Common myeloid progenitor, CD34-positive (primary cell): ENCODE measurements at regions not wholly inside any gene's neighbourhood (a gene's known extent, or its start where the extent isn't known, plus 50 kb on each side); places are given as distances from the start of the nearest gene placed in this dataset.
A peak's percentile ranks its signal among the peaks of the same experiment; 100 is the strongest.

Experiments used
- CTCF ChIA-PET: fragments of 350-600 bp; sonication (Branson Sonifier 250); formaldehyde crosslinking; loops from one replicate; lab custom pipeline; 2021; ENCODE audit warnings: antibody characterized with exemption; lab: Charles Lee
- POLR2A ChIA-PET: fragments of 350-600 bp; sonication (Branson Sonifier 250); formaldehyde crosslinking; loops from one replicate; lab custom pipeline; 2021; ENCODE audit warnings: antibody characterized with exemption; lab: Charles Lee
- DNase-seq, 3 donors: peaks; one replicate each; pipeline versions ENCODE4 v3.0.0 to v3.0.0-alpha.2; 2013
- H3K27ac ChIP-seq, 2 experiments: 1 replicate in 1 of 2; 2 replicates in 1 of 2; pipeline ENCODE4 v1.7.0; 2013; ENCODE audit warnings: inconsistent platforms in 2 of 2, low read length in 2 of 2, mild to moderate bottlenecking in 2 of 2, low read depth in 1 of 2, moderate library complexity in 1 of 2; ENCODE audit not compliant: severe bottlenecking in 2 of 2, insufficient read depth in 1 of 2, poor library complexity in 1 of 2
- H3K27me3 ChIP-seq, 5 experiments: replicated peaks in 2 of 5; 1 replicate in 3 of 5; 2 replicates in 2 of 5; pipeline versions ENCODE4 v1.6.1 to v1.7.0; 2013; ENCODE audit warnings: low read length in 4 of 5, mild to moderate bottlenecking in 2 of 5, moderate library complexity in 2 of 5, inconsistent platforms in 1 of 5; ENCODE audit not compliant: insufficient read depth in 5 of 5, control insufficient read depth in 4 of 5
- H3K36me3 ChIP-seq, 4 experiments: 1 replicate in 2 of 4; 2 replicates in 2 of 4; pipeline versions ENCODE4 v1.6.1 to v1.7.0; 2013; ENCODE audit warnings: low read length in 3 of 4, control low read depth in 1 of 4, mild to moderate bottlenecking in 1 of 4; ENCODE audit not compliant: control insufficient read depth in 4 of 4, insufficient read depth in 4 of 4
- H3K4me1 ChIP-seq, 4 experiments: 1 replicate in 3 of 4; 2 replicates in 1 of 4; pipeline versions ENCODE4 v1.6.1 to v1.7.1; 2013; ENCODE audit warnings: low read length in 3 of 4, mild to moderate bottlenecking in 3 of 4, control low read depth in 1 of 4, inconsistent platforms in 1 of 4, moderate library complexity in 1 of 4; ENCODE audit not compliant: control insufficient read depth in 4 of 4, insufficient read depth in 4 of 4; ENCODE audit errors: control extremely low read depth in 1 of 4
- H3K4me3 ChIP-seq, 7 experiments: 1 replicate in 4 of 7; 2 replicates in 3 of 7; pipeline versions ENCODE4 v1.5.1 to v1.7.0; 2013; ENCODE audit warnings: mild to moderate bottlenecking in 7 of 7, low read length in 6 of 7, moderate library complexity in 6 of 7, inconsistent platforms in 2 of 7, low read depth in 2 of 7, control low read depth in 1 of 7; ENCODE audit not compliant: insufficient read depth in 4 of 7, control insufficient read depth in 1 of 7; ENCODE audit errors: extremely low read depth in 1 of 7
- H3K9me3 ChIP-seq, 5 experiments: 1 replicate in 4 of 5; 2 replicates in 1 of 5; pipeline versions ENCODE4 v1.6.1 to v1.7.1; 2013; ENCODE audit warnings: low read length in 4 of 5, mild to moderate bottlenecking in 2 of 5, inconsistent platforms in 1 of 5, low read depth in 1 of 5, moderate library complexity in 1 of 5; ENCODE audit not compliant: control insufficient read depth in 4 of 5, insufficient read depth in 2 of 5; ENCODE audit errors: control extremely low read depth in 1 of 5
- WGBS: methylation state at CpG from one replicate; pipeline ENCODE4 v1.1.5; 2013; ENCODE audit not compliant: insufficient coverage; 5-methylcytosine and 5-hydroxymethylcytosine counted together

DNA sequence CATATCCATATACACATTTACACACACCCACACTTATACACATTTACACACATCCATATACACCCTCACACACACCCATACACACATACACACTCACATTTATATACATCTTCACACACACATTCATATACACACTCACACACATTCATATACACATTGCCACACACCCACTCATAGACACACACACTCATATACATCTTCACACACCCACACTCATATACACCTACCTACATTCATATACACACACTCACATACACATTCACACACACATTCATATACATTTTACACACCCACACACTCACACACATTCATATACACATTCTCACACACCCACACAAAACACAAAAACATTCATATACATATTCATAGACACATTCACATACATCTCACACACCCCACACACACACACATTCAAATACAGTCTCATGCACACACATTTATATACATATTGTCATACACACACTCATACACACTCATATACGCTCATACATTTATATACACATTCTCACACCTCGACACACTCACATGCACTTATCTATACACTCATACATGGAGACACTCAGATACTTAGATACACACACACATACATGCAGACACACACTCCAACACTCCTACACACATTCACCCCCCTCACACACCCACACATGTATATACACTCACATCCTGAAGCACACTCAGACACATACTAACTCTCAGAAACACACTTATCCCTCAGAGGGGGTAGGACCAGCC is 82.1 kb downstream of the MRPL14 start:
- DNase-seq = no peak
- 95% methylated on average over 2 of the region's 2 CpGs for WGBS
- no peak overlapping the region for H3K27ac ChIP-seq

DNA sequence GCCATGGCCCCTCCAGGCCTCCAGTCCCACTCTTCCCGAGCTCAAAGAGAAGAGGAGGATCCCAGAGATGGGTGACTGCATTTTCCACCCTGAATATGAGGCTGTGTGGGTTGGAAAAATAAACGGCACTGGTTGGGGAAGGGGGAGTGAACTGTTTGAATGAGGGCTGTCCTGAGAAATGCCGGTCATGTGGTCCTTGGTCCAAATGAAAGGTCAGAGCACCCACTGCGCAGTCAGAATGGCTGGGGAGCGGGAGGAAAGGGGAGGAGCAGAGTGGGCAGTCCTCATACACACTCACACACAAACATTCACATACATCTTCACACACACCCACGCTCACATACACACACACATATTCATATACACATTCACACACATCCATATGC is 83.1 kb downstream of the MRPL14 start:
- DNase-seq = no peak
- 80% methylated on average over 4 of the region's 6 CpGs for WGBS
- Histone ChIP-seq H3K4me1 (peaks cover 0 to 19% (median 10%) of the 10 kb centered on the region in 4 experiments), H3K27me3 (no peaks in the 10 kb centered on the region), H3K36me3 (no peaks in the 10 kb centered on the region), H3K9me3 (no peaks in the 10 kb centered on the region), H3K27ac (peak overlapping the region in 1 of 2 experiments; percentile 41), H3K4me3 (no peak overlapping the region)
- CTCF ChIA-PET = no interaction called here
- POLR2A ChIA-PET = no interaction called here

More for the DNA sequence above, 82.1 kb downstream of the MRPL14 start:
- H3K36me3 ChIP-seq = no peaks in the 10 kb centered on the region
- no peak overlapping the region for H3K4me3 ChIP-seq
- no peaks in the 10 kb centered on the region for H3K9me3 ChIP-seq
- no peaks in the 10 kb centered on the region for H3K27me3 ChIP-seq
- POLR2A ChIA-PET = no interaction called here
- CTCF ChIA-PET = no interaction called here
- H3K4me1 ChIP-seq = peaks cover 0 to 19% (median 10%) of the 10 kb centered on the region in 4 experiments

DNA sequence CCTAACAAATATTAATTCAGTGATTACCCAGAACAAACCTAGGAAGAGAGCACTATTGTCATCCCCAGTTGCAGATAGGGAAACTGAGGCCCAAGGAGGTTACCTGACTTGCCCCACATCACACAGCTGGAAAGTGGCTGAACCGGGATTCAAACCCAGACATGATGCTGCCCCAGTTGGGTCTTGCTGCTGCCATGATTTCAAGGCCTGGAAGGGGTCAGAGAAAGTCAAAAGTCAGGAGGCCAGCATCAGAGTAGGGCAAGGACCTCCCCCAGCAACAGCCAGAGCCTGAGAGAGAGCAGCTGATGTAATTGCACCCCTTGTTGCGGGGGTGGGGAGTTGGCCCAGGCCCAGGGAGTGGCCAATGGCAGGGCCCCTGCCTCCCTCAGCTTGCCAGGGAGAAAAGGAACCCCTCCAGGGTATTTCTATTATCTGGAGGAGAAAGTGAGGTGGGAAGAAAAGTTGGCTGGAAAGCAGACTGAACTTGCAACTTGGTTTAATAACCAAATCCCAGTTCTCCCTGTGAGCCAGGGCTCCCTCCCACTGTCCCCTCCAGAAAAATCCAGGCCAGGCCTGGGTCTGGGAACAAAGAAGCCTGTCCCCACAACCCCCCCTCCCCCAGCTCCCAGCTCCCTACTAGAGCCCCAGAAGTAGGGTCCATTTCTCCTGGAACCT is 83.6 kb downstream of the MRPL14 start:
- H3K4me3 ChIP-seq = no peak overlapping the region
- POLR2A ChIA-PET = no interaction called here
- peaks cover 0 to 19% (median 10%) of the 10 kb centered on the region in 4 experiments for H3K4me1 ChIP-seq
- WGBS = 75% methylated on average over 1 of the region's 2 CpGs
- no peaks in the 10 kb centered on the region for H3K27me3 ChIP-seq
- no peak for DNase-seq
- CTCF ChIA-PET = interaction anchor here (0.8 to 4.7 kb wide), 4 partner anchors 11 to 92 kb away, joined by 3 to 19 read pairs (median 4); no protein-coding TSS in a partner anchor
- H3K9me3 ChIP-seq = no peaks in the 10 kb centered on the region
- peak overlapping the region in 1 of 2 experiments; percentile 41 for H3K27ac ChIP-seq
- no peaks in the 10 kb centered on the region for H3K36me3 ChIP-seq

- no peaks in the 10 kb centered on the region for H3K27me3 ChIP-seq
- peak overlapping the region in 1 of 2 experiments; percentile 41 for H3K27ac ChIP-seq
- peaks cover 0 to 19% (median 10%) of the 10 kb centered on the region in 4 experiments for H3K4me1 ChIP-seq
- H3K4me3 ChIP-seq = no peak overlapping the region
- H3K9me3 ChIP-seq = no peaks in the 10 kb centered on the region
- ChIA-PET CTCF (interaction anchor here (0.8 to 4.7 kb wide), 5 partner anchors 11 to 92 kb away, joined by 3 to 19 read pairs (median 3); no protein-coding TSS in a partner anchor), POLR2A (no interaction called here)
- no peaks in the 10 kb centered on the region for H3K36me3 ChIP-seq
- no CpG with 5 or more reads among the region's 1 CpG for WGBS
- DNase-seq = no peak
Measured at GRCh38 chr6:44042989-44043478, 84.2 kb downstream of the MRPL14 start.

DNA sequence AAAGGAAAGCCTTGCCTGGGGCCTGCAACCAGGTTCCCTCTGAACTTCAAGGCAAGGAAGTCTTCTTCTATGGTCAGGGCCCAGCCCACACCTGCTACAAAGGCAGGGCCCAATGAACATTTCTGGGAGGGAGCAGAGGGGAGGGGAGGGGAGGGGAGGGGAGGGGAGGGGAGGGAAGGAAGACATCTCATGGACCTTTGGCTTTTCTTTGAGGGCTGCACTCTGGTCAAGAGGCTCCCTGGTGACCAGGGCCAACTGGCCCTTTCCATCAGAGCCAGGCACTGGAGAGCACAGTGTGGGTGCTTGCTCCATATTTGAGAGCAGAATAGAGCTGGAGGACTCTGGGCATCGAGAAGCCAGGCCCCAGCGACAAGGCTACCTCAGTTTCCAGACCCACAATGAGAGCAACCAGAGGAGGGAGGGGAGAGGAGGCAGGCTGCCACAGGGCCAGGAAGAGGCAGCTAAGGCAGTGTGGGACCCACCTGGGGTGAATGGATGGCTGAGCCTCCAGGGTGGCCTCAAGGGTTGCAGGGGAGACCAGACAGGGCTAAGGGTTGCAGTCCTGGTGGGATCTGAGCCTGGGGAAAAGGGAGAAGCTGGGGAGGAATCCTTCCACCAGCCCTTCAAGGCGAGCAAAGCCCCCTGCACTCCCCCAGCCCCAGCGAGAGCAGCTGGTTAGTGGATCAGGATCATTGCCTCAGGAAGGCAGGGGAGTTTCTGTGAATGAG is 84.8 kb downstream of the MRPL14 start:
- CTCF ChIA-PET = interaction anchor here (0.6 to 4.7 kb wide), 6 partner anchors 10 to 101 kb away, joined by 3 to 19 read pairs (median 3); no protein-coding TSS in a partner anchor
- WGBS = 100% methylated on average over 4 of the region's 4 CpGs
- peak overlapping the region in 1 of 2 experiments; percentile 67 for H3K27ac ChIP-seq

DNA sequence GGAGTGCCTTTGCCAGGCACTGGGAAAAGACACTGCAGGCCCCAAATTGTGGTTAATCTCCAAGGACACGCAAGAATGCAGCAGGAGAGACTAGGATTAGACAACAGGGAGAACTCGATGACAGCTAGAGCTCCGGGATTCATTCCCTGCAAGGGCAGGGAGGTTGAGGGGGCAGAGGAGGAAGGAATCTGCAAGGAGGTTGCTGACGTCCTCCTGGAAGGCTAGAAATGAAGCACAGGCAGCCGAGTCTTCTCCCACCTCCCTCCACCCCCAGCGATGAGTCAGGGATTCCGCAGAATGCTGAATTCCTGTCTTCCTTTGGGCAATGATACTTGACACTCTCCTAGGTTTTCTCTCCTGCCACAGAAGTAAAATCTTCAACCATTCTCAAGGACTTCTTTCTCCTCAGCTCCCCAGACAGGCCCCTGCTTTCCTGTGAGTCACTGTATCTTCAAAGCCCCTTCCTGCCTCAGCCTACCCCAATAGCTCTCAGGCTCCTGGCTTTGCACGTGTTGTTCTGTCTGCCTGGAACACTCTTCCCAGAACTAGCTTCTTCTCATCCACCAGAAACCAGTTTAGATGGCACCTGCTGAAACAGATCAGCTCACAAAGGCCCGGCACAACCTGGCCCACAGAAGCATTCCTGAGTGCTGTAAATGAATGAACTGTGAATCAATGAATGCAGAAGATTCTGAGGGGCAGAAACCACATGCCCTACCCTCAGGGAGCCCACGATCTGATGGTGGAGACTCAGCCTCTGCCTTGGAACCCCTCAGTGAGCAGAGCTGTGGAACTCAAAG is 85.6 kb downstream of the MRPL14 start:
- ChIA-PET CTCF (interaction anchor here (0.6 to 4.7 kb wide), 3 partner anchors 22 to 101 kb away, joined by 3 to 19 read pairs (median 3); no protein-coding TSS in a partner anchor), POLR2A (no interaction called here)
- Histone ChIP-seq H3K27ac (peak overlapping the region in 1 of 2 experiments; percentile 67), H3K9me3 (no peaks in the 10 kb centered on the region), H3K36me3 (no peaks in the 10 kb centered on the region), H3K4me3 (no peak overlapping the region), H3K27me3 (no peaks in the 10 kb centered on the region), H3K4me1 (peaks cover 0 to 22% (median 10%) of the 10 kb centered on the region in 4 experiments)
- 66% methylated on average over 9 of the region's 10 CpGs for WGBS
- DNase-seq = peak in 2 of 3 donors; percentile 40 to 49

More for the DNA sequence above, 84.8 kb downstream of the MRPL14 start:
- H3K9me3 ChIP-seq = no peaks in the 10 kb centered on the region
- no peaks in the 10 kb centered on the region for H3K36me3 ChIP-seq
- H3K4me3 ChIP-seq = no peak overlapping the region
- POLR2A ChIA-PET = no interaction called here
- no peaks in the 10 kb centered on the region for H3K27me3 ChIP-seq
- H3K4me1 ChIP-seq = peaks cover 0 to 19% (median 10%) of the 10 kb centered on the region in 4 experiments
- no peak for DNase-seq
